ENCODE measurements at regions not wholly inside any gene's neighbourhood (a gene's known extent, or its start where the extent isn't known, plus 50 kb on each side); places are given as distances from the start of the nearest gene placed in this dataset.

GRCh38 chr7:68009716-68010115 is 1013.1 kb downstream of the TYW1 start:
- TF ChIP-seq POLR2A (IDR thresholded peaks at IDR 0.05) (no peak), POLR2AphosphoS5 (IDR thresholded peaks at IDR 0.05) (no peak), EP300 (IDR thresholded peaks at IDR 0.05) (no peak)
- TF ChIP-seq, protein P1, sequence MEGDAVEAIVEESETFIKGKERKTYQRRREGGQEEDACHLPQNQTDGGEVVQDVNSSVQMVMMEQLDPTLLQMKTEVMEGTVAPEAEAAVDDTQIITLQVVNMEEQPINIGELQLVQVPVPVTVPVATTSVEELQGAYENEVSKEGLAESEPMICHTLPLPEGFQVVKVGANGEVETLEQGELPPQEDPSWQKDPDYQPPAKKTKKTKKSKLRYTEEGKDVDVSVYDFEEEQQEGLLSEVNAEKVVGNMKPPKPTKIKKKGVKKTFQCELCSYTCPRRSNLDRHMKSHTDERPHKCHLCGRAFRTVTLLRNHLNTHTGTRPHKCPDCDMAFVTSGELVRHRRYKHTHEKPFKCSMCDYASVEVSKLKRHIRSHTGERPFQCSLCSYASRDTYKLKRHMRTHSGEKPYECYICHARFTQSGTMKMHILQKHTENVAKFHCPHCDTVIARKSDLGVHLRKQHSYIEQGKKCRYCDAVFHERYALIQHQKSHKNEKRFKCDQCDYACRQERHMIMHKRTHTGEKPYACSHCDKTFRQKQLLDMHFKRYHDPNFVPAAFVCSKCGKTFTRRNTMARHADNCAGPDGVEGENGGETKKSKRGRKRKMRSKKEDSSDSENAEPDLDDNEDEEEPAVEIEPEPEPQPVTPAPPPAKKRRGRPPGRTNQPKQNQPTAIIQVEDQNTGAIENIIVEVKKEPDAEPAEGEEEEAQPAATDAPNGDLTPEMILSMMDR (IDR thresholded peaks at IDR 0.05) = no peak
